Common myeloid progenitor, CD34-positive (primary cell): ENCODE measurements at regions not wholly inside any gene's neighbourhood (a gene's known extent, or its start where the extent isn't known, plus 50 kb on each side); places are given as distances from the start of the nearest gene placed in this dataset.
"Not testable (repeated sequence)": the region's sequence is repeated elsewhere in the genome, so short reads cannot be mapped to it uniquely, and the experiment has no call there.

Source experiments
- CTCF ChIA-PET: fragments of 350-600 bp; sonication (Branson Sonifier 250); formaldehyde crosslinking; loops from one replicate; lab custom pipeline; 2021; ENCODE audit warnings: antibody characterized with exemption; lab: Charles Lee
- POLR2A ChIA-PET: fragments of 350-600 bp; sonication (Branson Sonifier 250); formaldehyde crosslinking; loops from one replicate; lab custom pipeline; 2021; ENCODE audit warnings: antibody characterized with exemption; lab: Charles Lee
- DNase-seq, 3 donors: peaks; one replicate each; pipeline versions ENCODE4 v3.0.0 to v3.0.0-alpha.2; 2013
- H3K27ac ChIP-seq, 2 experiments: 1 replicate in 1 of 2; 2 replicates in 1 of 2; pipeline ENCODE4 v1.7.0; 2013; ENCODE audit warnings: inconsistent platforms in 2 of 2, low read length in 2 of 2, mild to moderate bottlenecking in 2 of 2, low read depth in 1 of 2, moderate library complexity in 1 of 2; ENCODE audit not compliant: severe bottlenecking in 2 of 2, insufficient read depth in 1 of 2, poor library complexity in 1 of 2
- H3K27me3 ChIP-seq, 5 experiments: replicated peaks in 2 of 5; 1 replicate in 3 of 5; 2 replicates in 2 of 5; pipeline versions ENCODE4 v1.6.1 to v1.7.0; 2013; ENCODE audit warnings: low read length in 4 of 5, mild to moderate bottlenecking in 2 of 5, moderate library complexity in 2 of 5, inconsistent platforms in 1 of 5; ENCODE audit not compliant: insufficient read depth in 5 of 5, control insufficient read depth in 4 of 5
- H3K36me3 ChIP-seq, 4 experiments: 1 replicate in 2 of 4; 2 replicates in 2 of 4; pipeline versions ENCODE4 v1.6.1 to v1.7.0; 2013; ENCODE audit warnings: low read length in 3 of 4, control low read depth in 1 of 4, mild to moderate bottlenecking in 1 of 4; ENCODE audit not compliant: control insufficient read depth in 4 of 4, insufficient read depth in 4 of 4
- H3K4me1 ChIP-seq, 4 experiments: 1 replicate in 3 of 4; 2 replicates in 1 of 4; pipeline versions ENCODE4 v1.6.1 to v1.7.1; 2013; ENCODE audit warnings: low read length in 3 of 4, mild to moderate bottlenecking in 3 of 4, control low read depth in 1 of 4, inconsistent platforms in 1 of 4, moderate library complexity in 1 of 4; ENCODE audit not compliant: control insufficient read depth in 4 of 4, insufficient read depth in 4 of 4; ENCODE audit errors: control extremely low read depth in 1 of 4
- H3K4me3 ChIP-seq, 7 experiments: 1 replicate in 4 of 7; 2 replicates in 3 of 7; pipeline versions ENCODE4 v1.5.1 to v1.7.0; 2013; ENCODE audit warnings: mild to moderate bottlenecking in 7 of 7, low read length in 6 of 7, moderate library complexity in 6 of 7, inconsistent platforms in 2 of 7, low read depth in 2 of 7, control low read depth in 1 of 7; ENCODE audit not compliant: insufficient read depth in 4 of 7, control insufficient read depth in 1 of 7; ENCODE audit errors: extremely low read depth in 1 of 7
- H3K9me3 ChIP-seq, 5 experiments: 1 replicate in 4 of 5; 2 replicates in 1 of 5; pipeline versions ENCODE4 v1.6.1 to v1.7.1; 2013; ENCODE audit warnings: low read length in 4 of 5, mild to moderate bottlenecking in 2 of 5, inconsistent platforms in 1 of 5, low read depth in 1 of 5, moderate library complexity in 1 of 5; ENCODE audit not compliant: control insufficient read depth in 4 of 5, insufficient read depth in 2 of 5; ENCODE audit errors: control extremely low read depth in 1 of 5
- WGBS: methylation state at CpG from one replicate; pipeline ENCODE4 v1.1.5; 2013; ENCODE audit not compliant: insufficient coverage; 5-methylcytosine and 5-hydroxymethylcytosine counted together

DNA sequence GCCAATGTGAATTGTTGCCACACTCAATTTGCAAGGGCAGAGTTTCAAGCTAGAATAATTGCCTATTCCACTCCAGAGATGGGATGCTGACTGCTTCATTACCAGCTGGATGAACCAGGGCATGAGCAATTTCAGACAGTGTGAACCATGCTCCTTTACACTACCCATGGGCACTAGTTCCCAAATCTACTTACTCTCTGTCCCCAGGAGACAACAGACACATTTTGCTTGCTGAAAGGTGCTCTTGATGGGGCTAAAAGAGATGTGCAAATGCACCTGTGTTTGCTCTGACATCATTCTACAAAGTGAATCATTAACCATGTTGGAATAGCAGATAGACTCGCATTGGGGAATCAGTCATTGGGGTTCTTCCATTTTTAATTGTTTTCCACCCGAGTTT is 522.3 kb upstream of the NUDT12 start:
- WGBS, result no CpG with 5 or more reads among the region's 2 CpGs

GRCh38 chr5:104082754-104083153 is 520.2 kb upstream of the NUDT12 start:
- Histone ChIP-seq H3K4me3 (no peak overlapping the region), H3K4me1 (no peaks in the 10 kb centered on the region), H3K27me3 (no peaks in the 10 kb centered on the region), H3K9me3 (no peaks in the 10 kb centered on the region), H3K27ac (no peak overlapping the region), H3K36me3 (no peaks in the 10 kb centered on the region)
- ChIA-PET POLR2A (no interaction called here), CTCF (interaction anchor here (1.0 kb wide), 1 partner anchor 30 kb away, joined by 3 read pairs; no protein-coding TSS in a partner anchor)
- no CpG with 5 or more reads among the region's 2 CpGs for WGBS
- DNase-seq, result no peak

More for the DNA sequence above, 522.3 kb upstream of the NUDT12 start:
- Histone ChIP-seq H3K36me3 (no peaks in the 10 kb centered on the region), H3K4me1 (no peaks in the 10 kb centered on the region), H3K27ac (no peak overlapping the region), H3K4me3 (no peak overlapping the region), H3K27me3 (no peaks in the 10 kb centered on the region), H3K9me3 (no peaks in the 10 kb centered on the region)
- CTCF ChIA-PET, result no interaction called here
- no peak for DNase-seq
- POLR2A ChIA-PET, result no interaction called here

DNA sequence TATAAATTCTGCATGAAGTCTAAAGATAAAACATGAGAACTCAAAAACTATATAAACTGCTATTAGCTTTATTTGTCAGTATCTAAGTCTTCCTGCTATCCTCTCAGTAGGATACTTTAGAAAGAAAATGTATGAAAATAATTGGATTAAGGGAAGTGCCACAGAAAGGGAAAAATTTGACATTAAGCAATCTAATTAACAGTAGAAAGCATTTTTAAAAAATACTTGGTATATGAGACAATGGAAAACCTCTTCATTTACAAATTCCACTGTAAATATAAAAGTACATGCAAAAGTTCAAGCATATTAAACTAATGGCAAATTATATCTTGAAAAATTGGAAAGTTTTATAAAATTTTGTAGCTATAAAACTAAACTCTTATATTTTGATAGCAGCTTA is 518.6 kb upstream of the NUDT12 start:
- no peak overlapping the region for H3K4me3 ChIP-seq
- no peaks in the 10 kb centered on the region for H3K36me3 ChIP-seq
- H3K27ac ChIP-seq, result no peak overlapping the region
- H3K4me1 ChIP-seq, result no peaks in the 10 kb centered on the region
- no peaks in the 10 kb centered on the region for H3K27me3 ChIP-seq
- no peaks in the 10 kb centered on the region for H3K9me3 ChIP-seq
- POLR2A ChIA-PET, result no interaction called here
- CTCF ChIA-PET, result no interaction called here
- DNase-seq, result no peak

DNA sequence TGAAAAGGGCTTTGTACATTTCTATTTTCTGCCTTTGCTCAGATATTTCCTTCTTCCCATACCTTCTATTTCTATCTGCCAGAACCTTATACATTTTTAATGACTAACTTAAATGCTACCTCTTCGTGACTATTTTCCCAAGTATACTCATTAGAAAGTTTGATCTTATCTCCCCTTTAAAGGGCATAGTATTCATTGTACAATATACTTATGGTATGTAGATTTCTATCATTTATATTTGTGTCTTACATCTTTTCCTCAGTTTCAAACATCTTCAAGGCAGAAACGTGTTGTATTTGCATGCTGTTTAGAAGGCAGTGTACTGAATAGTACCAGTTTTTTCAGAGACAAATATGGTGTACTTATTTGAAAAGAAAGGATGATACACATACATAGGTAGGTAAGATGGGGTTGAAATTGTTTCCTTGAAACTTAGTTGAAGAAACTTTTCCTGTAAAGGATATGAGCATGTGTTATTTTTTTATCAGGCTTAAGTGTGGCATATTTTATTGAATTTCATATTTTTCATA is 518.1 kb upstream of the NUDT12 start:
- Histone ChIP-seq H3K36me3 (no peaks in the 10 kb centered on the region), H3K4me1 (no peaks in the 10 kb centered on the region), H3K9me3 (no peaks in the 10 kb centered on the region), H3K27ac (no peak overlapping the region), H3K27me3 (no peaks in the 10 kb centered on the region), H3K4me3 (no peak overlapping the region)
- no peak for DNase-seq
- ChIA-PET POLR2A (no interaction called here), CTCF (no interaction called here)
- WGBS, result 100% methylated on average over 1 of the region's 2 CpGs

GRCh38 chr5:104079861-104080645 is 517.5 kb upstream of the NUDT12 start:
- H3K9me3 ChIP-seq, H3K27ac ChIP-seq, H3K36me3 ChIP-seq, CTCF ChIA-PET, H3K4me3 ChIP-seq, H3K4me1 ChIP-seq, DNase-seq, H3K27me3 ChIP-seq, POLR2A ChIA-PET: not testable (repeated sequence)
- 100% methylated on average over 1 of the region's 29 CpGs for WGBS

GRCh38 chr5:104071887-104072286 is 509.3 kb upstream of the NUDT12 start:
- Histone ChIP-seq H3K27me3 (no peaks in the 10 kb centered on the region), H3K27ac (no peak overlapping the region), H3K4me1 (no peaks in the 10 kb centered on the region), H3K9me3 (no peaks in the 10 kb centered on the region), H3K4me3 (no peak overlapping the region), H3K36me3 (no peaks in the 10 kb centered on the region)
- DNase-seq, result no peak
- ChIA-PET CTCF (no interaction called here), POLR2A (no interaction called here)
- 100% methylated on average over 1 of the region's 2 CpGs for WGBS

DNA sequence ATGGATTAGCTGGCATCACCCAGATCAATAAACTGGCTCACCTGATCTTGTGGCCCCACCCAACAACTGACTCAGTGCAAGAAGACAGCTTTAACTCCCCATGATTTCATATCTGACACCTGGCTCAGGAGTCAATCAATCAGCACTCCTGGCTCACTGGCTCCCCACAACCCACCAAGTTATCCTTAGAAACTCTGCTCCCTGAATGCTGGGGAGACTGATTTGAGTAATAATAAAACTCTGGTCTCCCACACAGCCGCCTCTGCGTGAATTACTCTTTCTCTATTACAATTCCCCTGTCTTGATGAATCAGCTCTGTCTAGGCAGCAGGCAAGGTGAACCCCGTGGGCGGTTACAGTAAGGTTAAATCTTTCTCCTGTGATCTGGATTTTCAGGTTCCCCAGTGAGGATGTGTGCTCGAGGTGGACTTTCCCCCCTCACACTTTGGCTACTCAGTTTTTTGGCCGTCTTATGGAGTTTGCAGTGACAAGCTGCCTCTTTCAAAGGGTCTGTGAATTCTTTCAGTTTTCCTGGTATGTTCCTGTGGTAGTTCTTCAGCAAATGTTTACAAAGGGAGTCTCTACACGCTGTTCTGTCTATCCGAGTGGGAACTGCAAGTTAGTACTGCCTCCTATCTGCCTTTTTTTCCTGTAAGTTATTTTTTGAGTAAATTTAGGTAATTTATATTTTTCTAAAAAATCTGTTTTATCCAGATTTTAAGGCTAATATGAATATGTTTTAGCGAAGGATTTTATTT is 500.2 kb upstream of the NUDT12 start:
- no peaks in the 10 kb centered on the region for H3K27me3 ChIP-seq
- no peak overlapping the region for H3K4me3 ChIP-seq
- POLR2A ChIA-PET, result no interaction called here
- DNase-seq, result no peak
- no peaks in the 10 kb centered on the region for H3K4me1 ChIP-seq
- WGBS, result 93% methylated on average over 5 of the region's 9 CpGs
- CTCF ChIA-PET, result no interaction called here
- H3K9me3 ChIP-seq, result peaks cover 0 to 2% (median 0%) of the 10 kb centered on the region in 5 experiments
- H3K36me3 ChIP-seq, result no peaks in the 10 kb centered on the region
- H3K27ac ChIP-seq, result no peak overlapping the region
